GM12865 (cell line): ENCODE measurements at regions not wholly inside any gene's neighbourhood (a gene's known extent, or its start where the extent isn't known, plus 50 kb on each side); places are given as distances from the start of the nearest gene placed in this dataset.
"Not testable (repeated sequence)": the region's sequence is repeated elsewhere in the genome, so short reads cannot be mapped to it uniquely, and the experiment has no call there.

ENCODE experiments used
- DNase-seq: peaks from one replicate; pipeline ENCODE4 v3.0.0; 2010; ENCODE audit warnings: low read depth
- H3K4me3 ChIP-seq: 2 replicates; pipeline ENCODE4 v1.5.1; 2011; ENCODE audit warnings: mild to moderate bottlenecking, low read depth, low read length, control low read depth
- TF ChIP-seq, protein P1 (sequence below): IDR thresholded peaks from 2 replicates; pipeline ENCODE4 v1.5.1; 2011; ENCODE audit warnings: low read length, control low read depth, low read depth, inconsistent platforms; ENCODE audit not compliant: insufficient read depth; ENCODE audit errors: missing control alignments

- TF ChIP-seq, protein P1, sequence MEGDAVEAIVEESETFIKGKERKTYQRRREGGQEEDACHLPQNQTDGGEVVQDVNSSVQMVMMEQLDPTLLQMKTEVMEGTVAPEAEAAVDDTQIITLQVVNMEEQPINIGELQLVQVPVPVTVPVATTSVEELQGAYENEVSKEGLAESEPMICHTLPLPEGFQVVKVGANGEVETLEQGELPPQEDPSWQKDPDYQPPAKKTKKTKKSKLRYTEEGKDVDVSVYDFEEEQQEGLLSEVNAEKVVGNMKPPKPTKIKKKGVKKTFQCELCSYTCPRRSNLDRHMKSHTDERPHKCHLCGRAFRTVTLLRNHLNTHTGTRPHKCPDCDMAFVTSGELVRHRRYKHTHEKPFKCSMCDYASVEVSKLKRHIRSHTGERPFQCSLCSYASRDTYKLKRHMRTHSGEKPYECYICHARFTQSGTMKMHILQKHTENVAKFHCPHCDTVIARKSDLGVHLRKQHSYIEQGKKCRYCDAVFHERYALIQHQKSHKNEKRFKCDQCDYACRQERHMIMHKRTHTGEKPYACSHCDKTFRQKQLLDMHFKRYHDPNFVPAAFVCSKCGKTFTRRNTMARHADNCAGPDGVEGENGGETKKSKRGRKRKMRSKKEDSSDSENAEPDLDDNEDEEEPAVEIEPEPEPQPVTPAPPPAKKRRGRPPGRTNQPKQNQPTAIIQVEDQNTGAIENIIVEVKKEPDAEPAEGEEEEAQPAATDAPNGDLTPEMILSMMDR, result no peak
- DNase-seq, result no peak
Observed at GRCh38 chr4:158968961-158969360, 133.9 kb upstream of the RAPGEF2 start.

DNA sequence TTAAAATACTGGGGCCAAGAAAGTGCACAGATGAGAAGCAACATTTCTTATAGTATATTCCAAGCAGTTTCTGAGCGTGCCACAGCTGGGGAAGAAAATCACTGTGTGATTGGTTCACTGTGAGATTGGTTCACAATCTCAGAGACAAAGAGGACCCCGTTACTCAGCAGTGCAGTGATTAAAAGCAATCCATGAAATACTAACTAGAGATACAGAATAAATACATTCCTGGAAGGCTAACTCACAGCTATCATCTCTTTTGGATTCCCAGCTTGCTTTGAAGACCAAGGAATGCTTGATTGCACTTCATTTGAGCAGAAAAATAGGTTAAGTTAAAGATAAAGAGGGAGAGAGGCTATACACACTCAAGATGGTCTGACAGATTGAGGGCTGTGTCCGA is 132.1 kb upstream of the RAPGEF2 start:
- no peak for DNase-seq
- no peak overlapping the region for H3K4me3 ChIP-seq
- TF ChIP-seq, protein P1, result no peak

More at GRCh38 chr4:158968961-158969360, 133.9 kb upstream of the RAPGEF2 start:
- no peak overlapping the region for H3K4me3 ChIP-seq

DNA sequence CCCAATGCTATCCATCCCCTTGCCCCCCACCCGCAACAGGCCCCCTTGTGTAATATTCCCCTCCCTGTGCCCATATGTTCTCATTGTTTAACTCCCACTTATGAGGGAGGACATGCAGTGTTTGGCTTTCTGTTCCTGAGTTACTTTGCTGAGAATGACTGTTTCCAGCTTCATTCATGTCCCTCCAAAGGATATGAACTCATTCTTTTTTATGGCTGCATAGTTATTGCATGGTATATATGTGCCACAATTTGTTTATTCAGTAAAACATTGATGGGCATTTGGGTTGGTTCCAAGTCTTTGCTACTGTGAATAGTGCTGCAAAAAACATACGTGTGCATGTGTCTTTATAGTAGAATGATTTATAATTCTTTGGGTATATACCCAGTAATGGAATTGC is 128.4 kb upstream of the RAPGEF2 start:
- DNase-seq, H3K4me3 ChIP-seq: not testable (repeated sequence)

DNA sequence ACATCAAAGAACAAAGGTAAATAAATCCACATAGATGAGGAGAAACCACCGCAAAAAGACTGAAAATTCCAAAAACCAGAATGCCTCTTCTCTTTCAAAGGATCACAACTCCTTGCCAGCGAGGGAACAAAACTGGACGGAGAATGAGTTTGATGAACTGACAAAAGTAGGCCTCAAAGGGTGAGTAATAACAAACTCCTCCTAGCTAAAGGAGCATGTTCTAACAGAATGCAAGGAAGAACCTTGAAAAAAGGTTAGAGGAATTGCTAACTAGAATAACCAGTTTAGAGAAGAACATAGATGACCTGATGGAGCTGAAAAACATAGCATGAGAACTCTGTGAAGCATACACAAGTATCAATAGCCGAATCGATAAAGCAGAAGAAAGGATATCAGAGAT is 122.2 kb upstream of the RAPGEF2 start:
- H3K4me3 ChIP-seq, DNase-seq: not testable (repeated sequence)

DNA sequence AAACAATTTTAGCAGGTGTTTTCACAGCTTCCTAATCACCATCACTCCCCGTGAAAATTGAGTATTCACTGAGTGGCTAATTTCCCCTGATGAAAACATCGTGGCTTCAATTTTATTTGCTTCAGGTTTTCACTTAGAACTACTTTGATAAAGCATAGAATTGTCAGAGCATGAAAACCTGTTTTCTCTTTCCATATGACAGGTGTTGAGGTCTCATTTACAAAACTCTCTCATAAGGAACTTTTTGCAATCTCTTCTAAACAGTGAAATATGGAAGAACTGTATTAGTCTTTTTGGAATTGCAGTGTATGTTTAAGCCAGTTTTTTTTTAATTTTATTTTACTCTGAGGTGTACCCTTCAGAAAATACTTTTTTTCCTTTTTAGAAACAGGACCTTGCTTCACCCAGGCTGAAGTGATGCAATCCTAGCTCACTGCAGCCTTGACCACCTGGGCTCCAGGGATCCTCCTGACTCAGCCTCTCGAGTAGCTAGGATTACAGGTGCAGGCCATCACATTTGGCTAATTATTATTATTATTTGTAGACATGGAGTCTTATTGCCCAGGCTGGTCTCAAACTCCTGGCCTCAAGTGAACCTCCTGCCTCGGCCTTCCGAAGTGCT is 111.2 kb upstream of the RAPGEF2 start:
- no peak for DNase-seq
- TF ChIP-seq, protein P1, result no peak
- H3K4me3 ChIP-seq, result no peak overlapping the region

- DNase-seq, result no peak
- H3K4me3 ChIP-seq, result no peak overlapping the region
- TF ChIP-seq, protein P1, result no peak
Observed at GRCh38 chr4:158993891-158994290, 109.0 kb upstream of the RAPGEF2 start.

GRCh38 chr4:158995040-158995439 is 107.8 kb upstream of the RAPGEF2 start:
- TF ChIP-seq, protein P1, result no peak
- no peak overlapping the region for H3K4me3 ChIP-seq
- no peak for DNase-seq

DNA sequence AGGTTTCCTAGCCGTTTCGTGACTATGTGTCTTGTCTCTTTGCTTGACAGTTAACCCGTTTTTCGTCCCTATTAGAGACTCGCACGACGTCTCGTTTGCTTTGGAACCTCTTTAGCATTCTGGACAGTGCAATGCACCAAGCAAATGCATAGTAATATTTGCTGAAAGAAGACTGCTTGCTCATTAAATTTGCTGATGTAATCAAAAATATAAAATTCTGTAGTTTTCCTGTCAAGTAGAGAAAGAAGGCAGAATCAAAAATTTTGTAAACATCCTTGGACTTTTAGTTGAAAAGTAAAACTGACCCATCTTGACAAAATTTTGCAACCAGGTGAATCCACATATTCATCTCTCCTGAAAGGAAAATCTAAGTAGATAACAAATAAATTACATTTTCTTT is 106.9 kb upstream of the RAPGEF2 start:
- TF ChIP-seq, protein P1, result no peak
- no peak for DNase-seq
- H3K4me3 ChIP-seq, result no peak overlapping the region
